Panc1 (cell line): ENCODE measurements at regions not wholly inside any gene's neighbourhood (a gene's known extent, or its start where the extent isn't known, plus 50 kb on each side); places are given as distances from the start of the nearest gene placed in this dataset.

Experiments
- ATAC-seq: fragments of 200-7000 bp; cut with Tn5 transposase; 2 replicates; pipeline ENCODE4 v1.9.1; 2020; ENCODE audit warnings: mild to moderate bottlenecking, moderate library complexity
- BruUV-seq: library from RNA; stranded (reverse); fragments of 400-500 nt; replicated peaks from 2 replicates; lab custom pipeline; 2021; lab: Mats Ljungman, UMichigan
- CTCF ChIA-PET: fragments of 300-600 bp; sonication (Branson Sonifier 250); formaldehyde crosslinking; loops from one replicate; lab custom pipeline; 2022; ENCODE audit warnings: antibody characterized with exemption; lab: Charles Lee
- POLR2A ChIA-PET: fragments of 300-600 bp; sonication (Branson Sonifier 250); formaldehyde crosslinking; loops from one replicate; lab custom pipeline; 2022; ENCODE audit warnings: antibody characterized with exemption; lab: Charles Lee
- DNase-seq: peaks from one replicate; pipeline ENCODE4 v3.0.0-alpha.2; 2010; ENCODE audit warnings: low read depth, low spot score
- H3K27ac ChIP-seq: 2 replicates; pipeline ENCODE4 v1.5.1; 2011; ENCODE audit warnings: mild to moderate bottlenecking, low read length, inconsistent platforms
- H3K27me3 ChIP-seq: fragments of 200-500 bp; sonication (Bioruptor generic); 2 replicates; pipeline ENCODE4 v1.6.0; 2014; ENCODE audit warnings: low read length, inconsistent platforms; ENCODE audit not compliant: control insufficient read depth, insufficient read depth
- H3K36me3 ChIP-seq: fragments of 200-500 bp; sonication (Bioruptor generic); 2 replicates; pipeline ENCODE4 v1.5.1; 2014; ENCODE audit warnings: inconsistent platforms, mild to moderate bottlenecking, low read length, moderate library complexity; ENCODE audit not compliant: control insufficient read depth, insufficient read depth
- H3K4me1 ChIP-seq: 2 replicates; pipeline ENCODE4 v1.5.1; 2011; ENCODE audit warnings: inconsistent platforms, mild to moderate bottlenecking, low read length, moderate library complexity; ENCODE audit not compliant: control insufficient read depth, insufficient read depth
- H3K4me3 ChIP-seq, 2 experiments: 2 replicates each; pipeline ENCODE4 v1.5.1; 2011 to 2012; ENCODE audit warnings: low read depth in 2 of 2, low read length in 2 of 2, mild to moderate bottlenecking in 2 of 2, inconsistent platforms in 1 of 2, moderate library complexity in 1 of 2
- H3K9me3 ChIP-seq: fragments of 200-500 bp; sonication (Bioruptor generic); 2 replicates; pipeline ENCODE4 v1.5.1; 2014; ENCODE audit warnings: low read depth, mild to moderate bottlenecking, inconsistent platforms, low read length, moderate library complexity; ENCODE audit not compliant: control insufficient read depth, insufficient read depth
- POLR2AphosphoS5 ChIP-seq: IDR thresholded peaks from 2 replicates; pipeline ENCODE4 v1.6.1; 2012; ENCODE audit warnings: mild to moderate bottlenecking, low read depth, low read length, moderate library complexity
- SIN3A ChIP-seq: IDR thresholded peaks from 2 replicates; pipeline ENCODE4 v1.6.1; 2012; ENCODE audit warnings: low read depth, mild to moderate bottlenecking, low read length, moderate library complexity, borderline replicate concordance; ENCODE audit not compliant: insufficient read depth
- TCF7L2 ChIP-seq: IDR thresholded peaks from 2 replicates; pipeline ENCODE4 v1.6.1; 2011; ENCODE audit warnings: mild to moderate bottlenecking, low read depth, low read length, inconsistent platforms
- in situ Hi-C: cut with HindIII; loops from 2 replicates; pipeline ENCODE4 v1.10.0; 2016; ENCODE audit warnings: low sequenced_read_pairs, low pct_unique_long_range_greater_than_20kb
- intact Hi-C: fragments of 100-400 bp; cut with micrococcal nuclease; formaldehyde crosslinking; loops from one replicate; pipeline ENCODE4 v1.10.0; 2022; ENCODE audit not compliant: unreplicated experiment
- TF ChIP-seq, protein P1 (sequence below), 2 experiments: IDR thresholded peaks; 2 replicates each; pipeline ENCODE4 v1.6.1; 2011 to 2012; ENCODE audit warnings: low read depth in 2 of 2, control low read depth in 1 of 2, low read length in 1 of 2, mild to moderate bottlenecking in 1 of 2, moderate library complexity in 1 of 2; ENCODE audit not compliant: insufficient read depth in 1 of 2
- TF ChIP-seq, protein P2 (sequence below): fragments of 450-650 bp; IDR thresholded peaks from 2 replicates; pipeline ENCODE4 v1.5.1; 2017; ENCODE audit warnings: mild to moderate bottlenecking

GRCh38 chr22:34437140-34437539 lies 516.9 kb upstream of the LARGE1 start:
- Histone ChIP-seq H3K36me3 (no peaks in the 10 kb centered on the region), H3K27me3 (no peaks in the 10 kb centered on the region), H3K4me1 (no peaks in the 10 kb centered on the region), H3K4me3 (no peak overlapping the region), H3K27ac (no peak overlapping the region), H3K9me3 (no peaks in the 10 kb centered on the region)
- intact Hi-C loops: no loop called here
- no TSS peak for BruUV-seq
- TF ChIP-seq SIN3A (no peak), TCF7L2 (no peak), POLR2AphosphoS5 (no peak)
- TF ChIP-seq, protein P1, sequence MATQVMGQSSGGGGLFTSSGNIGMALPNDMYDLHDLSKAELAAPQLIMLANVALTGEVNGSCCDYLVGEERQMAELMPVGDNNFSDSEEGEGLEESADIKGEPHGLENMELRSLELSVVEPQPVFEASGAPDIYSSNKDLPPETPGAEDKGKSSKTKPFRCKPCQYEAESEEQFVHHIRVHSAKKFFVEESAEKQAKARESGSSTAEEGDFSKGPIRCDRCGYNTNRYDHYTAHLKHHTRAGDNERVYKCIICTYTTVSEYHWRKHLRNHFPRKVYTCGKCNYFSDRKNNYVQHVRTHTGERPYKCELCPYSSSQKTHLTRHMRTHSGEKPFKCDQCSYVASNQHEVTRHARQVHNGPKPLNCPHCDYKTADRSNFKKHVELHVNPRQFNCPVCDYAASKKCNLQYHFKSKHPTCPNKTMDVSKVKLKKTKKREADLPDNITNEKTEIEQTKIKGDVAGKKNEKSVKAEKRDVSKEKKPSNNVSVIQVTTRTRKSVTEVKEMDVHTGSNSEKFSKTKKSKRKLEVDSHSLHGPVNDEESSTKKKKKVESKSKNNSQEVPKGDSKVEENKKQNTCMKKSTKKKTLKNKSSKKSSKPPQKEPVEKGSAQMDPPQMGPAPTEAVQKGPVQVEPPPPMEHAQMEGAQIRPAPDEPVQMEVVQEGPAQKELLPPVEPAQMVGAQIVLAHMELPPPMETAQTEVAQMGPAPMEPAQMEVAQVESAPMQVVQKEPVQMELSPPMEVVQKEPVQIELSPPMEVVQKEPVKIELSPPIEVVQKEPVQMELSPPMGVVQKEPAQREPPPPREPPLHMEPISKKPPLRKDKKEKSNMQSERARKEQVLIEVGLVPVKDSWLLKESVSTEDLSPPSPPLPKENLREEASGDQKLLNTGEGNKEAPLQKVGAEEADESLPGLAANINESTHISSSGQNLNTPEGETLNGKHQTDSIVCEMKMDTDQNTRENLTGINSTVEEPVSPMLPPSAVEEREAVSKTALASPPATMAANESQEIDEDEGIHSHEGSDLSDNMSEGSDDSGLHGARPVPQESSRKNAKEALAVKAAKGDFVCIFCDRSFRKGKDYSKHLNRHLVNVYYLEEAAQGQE (IDR thresholded peaks at IDR 0.05; ENCODE audit: insufficient read depth in 1 of 2, low read depth in 2 of 2, low read length in 1 of 2): no peak
- TF ChIP-seq, protein P2, sequence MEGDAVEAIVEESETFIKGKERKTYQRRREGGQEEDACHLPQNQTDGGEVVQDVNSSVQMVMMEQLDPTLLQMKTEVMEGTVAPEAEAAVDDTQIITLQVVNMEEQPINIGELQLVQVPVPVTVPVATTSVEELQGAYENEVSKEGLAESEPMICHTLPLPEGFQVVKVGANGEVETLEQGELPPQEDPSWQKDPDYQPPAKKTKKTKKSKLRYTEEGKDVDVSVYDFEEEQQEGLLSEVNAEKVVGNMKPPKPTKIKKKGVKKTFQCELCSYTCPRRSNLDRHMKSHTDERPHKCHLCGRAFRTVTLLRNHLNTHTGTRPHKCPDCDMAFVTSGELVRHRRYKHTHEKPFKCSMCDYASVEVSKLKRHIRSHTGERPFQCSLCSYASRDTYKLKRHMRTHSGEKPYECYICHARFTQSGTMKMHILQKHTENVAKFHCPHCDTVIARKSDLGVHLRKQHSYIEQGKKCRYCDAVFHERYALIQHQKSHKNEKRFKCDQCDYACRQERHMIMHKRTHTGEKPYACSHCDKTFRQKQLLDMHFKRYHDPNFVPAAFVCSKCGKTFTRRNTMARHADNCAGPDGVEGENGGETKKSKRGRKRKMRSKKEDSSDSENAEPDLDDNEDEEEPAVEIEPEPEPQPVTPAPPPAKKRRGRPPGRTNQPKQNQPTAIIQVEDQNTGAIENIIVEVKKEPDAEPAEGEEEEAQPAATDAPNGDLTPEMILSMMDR: no peak
- DNase-seq (no peak), ATAC-seq (no peak)
- CTCF ChIA-PET: no interaction called here
- in situ Hi-C loops: no loop called here
- POLR2A ChIA-PET: no interaction called here

DNA sequence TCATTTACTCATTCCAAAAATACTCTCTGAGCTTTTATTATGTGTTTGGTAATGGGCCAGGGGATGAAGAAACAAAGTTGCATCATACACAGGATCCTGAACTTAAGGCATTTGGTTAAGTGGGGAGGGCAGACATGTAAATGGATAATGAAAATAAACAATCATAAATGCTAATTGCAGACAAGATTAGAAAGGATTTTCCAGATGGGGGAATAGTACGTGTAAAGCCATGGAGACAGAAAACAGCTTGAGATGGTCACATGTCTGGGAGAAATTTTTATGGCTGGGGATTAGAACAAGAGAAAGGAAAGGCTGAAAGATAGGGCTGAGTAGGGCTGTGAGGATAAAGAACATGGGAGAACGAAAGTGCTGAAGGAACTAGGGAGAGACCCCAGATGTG lies 534.3 kb upstream of the LARGE1 start:
- Histone ChIP-seq H3K36me3 (no peaks in the 10 kb centered on the region), H3K27ac (no peak overlapping the region), H3K9me3 (no peaks in the 10 kb centered on the region), H3K4me1 (no peaks in the 10 kb centered on the region), H3K4me3 (no peak overlapping the region), H3K27me3 (no peaks in the 10 kb centered on the region)
- intact Hi-C loops: no loop called here
- BruUV-seq: no TSS peak
- TF ChIP-seq POLR2AphosphoS5: no peak
- TF ChIP-seq SIN3A: no peak
- no peak for TF ChIP-seq TCF7L2
- TF ChIP-seq, protein P2: no peak
- TF ChIP-seq, protein P1 (IDR thresholded peaks at IDR 0.05; ENCODE audit: insufficient read depth in 1 of 2, low read depth in 2 of 2, low read length in 1 of 2): no peak
- in situ Hi-C loops: no loop called here
- CTCF ChIA-PET: no interaction called here
- DNase-seq: no peak
- ATAC-seq: no peak
- POLR2A ChIA-PET: no interaction called here
